Hematopoietic multipotent progenitor cell treated with erythropoietin and hydrocortisone succinate and interleukin-3 and kit ligand, for 8 days (in vitro differentiated cells): ENCODE measurements at regions not wholly inside any gene's neighbourhood (a gene's known extent, or its start where the extent isn't known, plus 50 kb on each side); places are given as distances from the start of the nearest gene placed in this dataset.
"Not testable (repeated sequence)": the region's sequence is repeated elsewhere in the genome, so short reads cannot be mapped to it uniquely, and the experiment has no call there.

Experiments
- DNase-seq: peaks from one replicate; pipeline ENCODE4 v3.0.0-alpha.2; 2015

DNA sequence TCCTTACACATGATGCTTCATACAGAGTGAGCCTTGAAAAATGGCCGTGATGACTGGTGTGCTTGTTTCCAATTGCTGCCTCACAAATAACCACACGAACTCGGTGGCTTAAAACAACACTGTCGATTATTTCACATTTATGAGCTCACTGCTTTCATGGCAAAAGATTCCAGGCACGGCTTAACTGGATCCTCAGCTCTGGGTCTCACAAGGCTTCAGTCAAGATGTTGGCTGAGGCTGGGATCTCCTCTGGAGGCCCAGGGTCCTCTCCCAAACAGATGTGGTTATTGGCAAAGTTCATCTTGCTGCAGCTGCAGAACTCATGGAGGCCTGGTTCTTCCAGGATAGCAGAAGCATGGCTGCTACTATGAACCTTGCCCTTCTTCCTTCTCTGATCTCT lies 144.6 kb downstream of the TFAP2C start:
- no peak for DNase-seq

DNA sequence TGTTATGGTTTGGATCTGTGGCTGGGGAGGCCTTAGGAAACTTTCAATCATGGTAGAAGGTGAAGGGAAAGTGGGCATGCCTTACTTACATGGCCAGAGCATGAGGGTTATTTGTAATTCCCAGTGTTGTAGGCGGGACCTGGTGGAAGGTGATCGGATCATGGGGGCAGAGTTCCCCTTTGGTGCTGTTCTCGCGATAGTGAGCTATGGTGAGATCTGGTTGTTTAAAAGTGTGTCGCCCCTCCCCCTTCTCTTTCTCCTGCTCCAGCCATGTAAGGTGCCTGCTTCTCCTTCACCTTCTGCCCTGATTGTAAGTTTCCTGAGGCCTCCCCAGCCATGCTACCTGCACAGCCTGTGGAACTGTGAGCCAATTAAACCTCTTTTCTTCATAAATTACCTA lies 145.8 kb downstream of the TFAP2C start:
- no peak for DNase-seq

DNA sequence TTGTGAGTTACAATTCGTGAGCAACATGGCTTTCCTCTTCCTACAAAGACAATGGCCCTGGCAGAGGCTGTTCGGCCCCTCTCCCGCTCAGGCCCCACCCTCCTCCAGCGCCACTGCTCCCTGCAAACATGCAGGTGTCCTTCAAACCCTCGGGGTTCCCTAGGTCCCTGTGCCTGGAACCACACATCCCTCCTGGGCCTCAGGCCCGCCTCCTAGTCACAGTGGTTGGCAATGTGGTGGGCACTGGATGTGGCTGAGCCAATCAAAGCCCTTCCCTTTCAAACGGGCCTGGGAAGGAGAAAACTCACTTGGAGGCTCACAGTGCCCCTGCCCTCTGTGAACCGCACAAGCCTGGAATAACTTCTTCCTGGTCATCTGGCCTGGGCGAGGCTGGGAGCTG lies 147.2 kb downstream of the TFAP2C start:
- no peak for DNase-seq

DNA sequence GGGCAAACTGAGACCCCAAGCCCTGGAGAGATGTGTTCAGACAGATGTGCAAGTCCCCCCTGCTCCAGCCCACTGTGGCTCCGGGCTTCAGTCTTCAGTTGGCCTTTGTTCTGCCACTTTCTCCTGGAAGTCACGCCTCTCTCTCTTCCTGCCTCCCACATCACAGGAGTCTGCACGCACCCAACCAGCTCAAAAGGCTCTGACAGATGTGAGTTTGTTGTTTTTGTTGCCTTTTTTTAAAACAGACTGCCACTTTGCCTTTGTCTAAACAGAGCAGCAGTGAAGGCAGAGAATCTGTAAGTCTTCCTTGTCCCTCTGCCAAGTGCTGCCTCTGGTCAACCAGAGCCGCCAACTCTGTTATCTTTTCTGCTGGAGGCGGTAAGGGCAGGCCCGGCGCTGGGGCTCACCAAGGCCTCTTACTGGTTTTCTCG lies 149.7 kb downstream of the TFAP2C start:
- no peak for DNase-seq

GRCh38 chr20:56779452-56780143 lies 150.5 kb downstream of the TFAP2C start:
- DNase-seq: no peak

GRCh38 chr20:56780266-56780665 lies 151.2 kb downstream of the TFAP2C start:
- DNase-seq: no peak

GRCh38 chr20:56781108-56781739 lies 152.1 kb downstream of the TFAP2C start:
- no peak for DNase-seq

GRCh38 chr20:56781987-56782560 lies 153.0 kb downstream of the TFAP2C start:
- DNase-seq: not testable (repeated sequence)

GRCh38 chr20:56782814-56783213 lies 153.7 kb downstream of the TFAP2C start:
- DNase-seq: not testable (repeated sequence)

DNA sequence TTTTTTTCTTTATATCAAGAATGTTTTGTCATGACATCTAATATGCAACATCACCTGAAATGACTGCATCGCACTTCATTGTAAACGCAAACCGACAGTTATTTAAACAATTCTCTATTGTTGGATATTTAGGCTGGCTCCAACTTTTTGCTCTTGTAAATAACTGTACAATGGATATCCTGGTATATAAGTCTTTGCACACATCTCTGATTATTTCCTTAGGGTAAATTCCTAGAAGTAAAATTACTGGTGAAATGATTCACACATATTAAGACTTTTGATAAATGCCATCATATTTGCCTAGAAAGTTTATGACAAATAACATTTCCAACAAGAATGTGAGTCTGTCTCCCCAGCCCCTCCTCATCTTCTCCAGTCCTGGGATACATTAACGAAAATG lies 154.7 kb downstream of the TFAP2C start:
- no peak for DNase-seq

GRCh38 chr20:56786503-56786902 lies 157.4 kb downstream of the TFAP2C start:
- no peak for DNase-seq

GRCh38 chr20:56788041-56788670 lies 159.1 kb downstream of the TFAP2C start:
- DNase-seq: no peak

DNA sequence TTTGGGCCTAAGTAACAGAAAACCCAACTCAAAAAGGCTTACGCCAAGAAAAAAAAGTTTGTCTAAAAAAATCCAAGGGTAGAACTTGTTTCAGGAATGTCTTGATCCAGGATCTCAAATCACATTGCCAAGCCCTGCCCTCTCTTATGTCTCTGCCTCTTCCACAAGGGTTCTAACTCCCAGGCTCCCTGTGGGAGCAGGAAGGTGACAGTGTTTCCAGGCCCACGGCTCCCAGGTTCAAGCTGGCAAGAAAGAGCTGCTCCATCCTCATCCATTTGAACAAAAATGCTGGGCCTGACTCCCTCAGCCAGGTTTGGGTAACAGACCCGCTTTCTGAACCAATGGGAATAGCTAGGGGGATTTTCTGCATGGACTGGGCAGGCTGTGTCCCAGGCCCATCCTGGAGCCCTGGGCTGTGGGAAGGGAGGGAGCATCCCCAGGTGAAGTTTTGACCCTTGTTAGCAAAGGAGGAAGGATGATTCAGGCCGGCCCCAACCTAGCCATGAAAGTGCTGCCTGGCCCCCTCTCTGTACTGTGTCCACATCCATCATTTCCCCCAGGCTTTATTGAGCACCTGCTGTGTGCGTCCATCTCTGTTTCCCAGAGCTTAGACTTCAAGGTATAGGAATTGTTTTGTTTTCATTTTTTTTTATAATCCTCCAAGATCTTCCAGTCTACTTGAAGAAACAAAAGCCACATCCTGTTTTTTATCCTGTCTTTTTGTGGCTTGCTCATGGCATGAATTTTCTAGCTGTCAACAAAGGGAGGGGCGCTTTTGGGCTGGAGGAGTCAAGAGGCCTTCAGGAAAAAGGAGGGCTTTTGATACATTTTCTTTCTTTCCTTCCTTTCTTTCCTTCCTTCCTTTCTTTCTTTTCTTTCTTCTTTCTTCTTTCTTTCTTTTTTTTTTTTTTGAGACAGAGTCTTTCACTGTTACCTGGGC lies 159.8 kb downstream of the TFAP2C start:
- no peak for DNase-seq

GRCh38 chr20:56793916-56794315 lies 164.8 kb downstream of the TFAP2C start:
- no peak for DNase-seq

- DNase-seq: no peak
These were observed 166.4 kb downstream of the TFAP2C start for GRCh38 chr20:56795492-56795891.

- no peak for DNase-seq
These were observed 167.2 kb downstream of the TFAP2C start for GRCh38 chr20:56796345-56796744.

DNA sequence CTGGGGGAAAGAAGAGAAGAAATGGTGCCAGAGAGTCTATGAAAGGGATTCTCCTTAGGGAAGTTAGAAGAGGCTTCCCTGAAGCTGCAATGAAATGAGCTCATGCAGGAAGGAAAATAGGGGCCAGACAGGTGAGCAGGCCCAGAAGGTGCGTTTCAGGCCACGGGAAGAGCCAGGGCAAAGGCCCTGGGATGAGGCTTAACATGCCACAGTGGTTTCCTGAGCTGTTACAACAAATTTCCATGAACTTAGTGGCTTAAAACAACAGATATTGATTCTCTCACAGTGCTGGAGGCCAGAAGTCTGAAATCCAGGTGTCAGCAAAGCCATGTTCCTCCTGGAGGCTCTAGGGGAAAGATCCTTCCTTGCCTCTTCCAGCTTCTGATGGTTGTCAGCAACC lies 167.9 kb downstream of the TFAP2C start:
- no peak for DNase-seq

- no peak for DNase-seq
These were observed 169.5 kb downstream of the TFAP2C start for GRCh38 chr20:56798634-56799033.

DNA sequence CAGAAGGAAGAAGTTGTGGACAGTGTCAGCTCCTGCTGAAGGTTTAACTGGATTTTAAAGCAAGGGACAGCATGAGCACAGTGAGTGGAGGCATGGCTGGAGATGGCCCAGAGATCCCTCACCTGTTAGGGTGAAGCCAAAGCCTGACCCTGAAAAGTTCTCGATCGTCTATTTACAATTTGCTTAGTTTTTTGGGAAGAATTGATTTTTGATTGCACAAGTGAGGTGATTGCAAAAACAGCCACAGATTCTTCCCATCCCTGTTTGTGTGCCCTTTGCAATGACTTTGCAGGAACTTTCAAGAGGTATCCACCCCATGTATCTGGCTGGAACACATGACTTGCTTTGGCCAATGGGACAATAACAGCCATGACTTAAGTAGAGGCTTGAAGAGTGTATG lies 170.1 kb downstream of the TFAP2C start:
- no peak for DNase-seq

DNA sequence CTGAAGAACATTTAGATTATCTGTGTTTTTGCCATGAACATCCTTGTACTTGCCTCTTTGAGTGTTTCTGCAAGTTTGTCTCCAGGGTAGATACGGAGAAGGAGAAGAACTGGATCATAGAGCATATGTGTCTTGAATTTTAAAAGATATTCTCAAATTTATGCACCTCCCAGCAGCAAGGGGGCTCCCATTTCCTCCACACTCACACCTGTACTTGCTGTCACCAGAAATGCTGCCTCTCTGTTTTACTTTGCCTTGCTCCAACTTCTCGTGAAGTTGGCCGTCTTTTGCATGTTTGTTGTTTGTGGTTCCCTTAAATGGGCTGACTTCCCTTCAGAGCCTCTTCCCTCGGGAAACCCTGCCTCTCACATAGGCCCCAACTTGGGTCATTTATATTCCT lies 171.0 kb downstream of the TFAP2C start:
- no peak for DNase-seq

DNA sequence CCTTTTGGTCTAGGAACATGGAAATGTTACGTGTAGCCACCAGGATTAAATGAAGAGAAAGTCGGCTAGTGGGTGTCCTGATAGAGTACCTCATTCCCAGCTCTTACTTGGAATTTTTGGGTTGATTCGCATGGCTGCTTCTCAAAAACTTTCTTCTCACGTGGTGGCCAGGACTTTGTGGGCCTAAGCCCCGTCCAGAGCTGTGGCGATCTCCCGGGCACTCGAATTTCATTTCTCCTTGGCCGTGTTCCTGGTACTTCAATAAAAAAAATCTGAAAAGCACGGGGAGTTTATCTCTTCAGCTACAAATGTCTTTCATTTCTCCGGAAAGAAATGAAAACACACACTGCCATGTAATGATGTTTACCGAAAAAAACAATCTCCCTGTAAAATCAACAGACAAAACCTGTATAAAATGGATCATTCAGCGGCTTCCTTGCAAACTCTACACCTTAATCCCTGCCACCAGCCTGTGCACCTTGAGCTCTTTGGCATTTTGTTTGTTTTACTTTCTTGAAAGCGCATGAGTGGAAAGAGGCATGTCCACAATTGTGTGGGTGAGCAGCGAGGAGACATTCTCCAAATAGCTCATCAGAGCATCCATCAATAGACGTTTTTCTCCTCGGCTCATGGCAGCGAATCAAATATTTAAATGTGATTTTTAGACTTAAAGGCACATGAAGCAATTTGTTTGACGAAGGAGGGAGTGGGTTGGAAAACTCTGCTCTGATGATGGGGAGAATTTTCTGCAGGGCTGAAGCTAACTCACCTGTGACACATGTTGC lies 173.1 kb downstream of the TFAP2C start:
- DNase-seq: no peak

- no peak for DNase-seq
These were observed 173.7 kb downstream of the TFAP2C start for GRCh38 chr20:56802805-56803204.
